Stimulated activated CD4-positive, alpha-beta T cell treated with anti-CD3 and anti-CD28 coated beads, Interleukin-4, amount 100 ng/mL, for 24 hours (primary cell): ENCODE measurements at regions not wholly inside any gene's neighbourhood (a gene's known extent, or its start where the extent isn't known, plus 50 kb on each side); places are given as distances from the start of the nearest gene placed in this dataset.

Experiments used
- DNase-seq: peaks from one replicate; pipeline ENCODE4 v3.0.0-alpha.2; 2020

GRCh38 chr7:108997480-108997879, 427.8 kb downstream of the DNAJB9 start:
- DNase-seq = no peak

DNA sequence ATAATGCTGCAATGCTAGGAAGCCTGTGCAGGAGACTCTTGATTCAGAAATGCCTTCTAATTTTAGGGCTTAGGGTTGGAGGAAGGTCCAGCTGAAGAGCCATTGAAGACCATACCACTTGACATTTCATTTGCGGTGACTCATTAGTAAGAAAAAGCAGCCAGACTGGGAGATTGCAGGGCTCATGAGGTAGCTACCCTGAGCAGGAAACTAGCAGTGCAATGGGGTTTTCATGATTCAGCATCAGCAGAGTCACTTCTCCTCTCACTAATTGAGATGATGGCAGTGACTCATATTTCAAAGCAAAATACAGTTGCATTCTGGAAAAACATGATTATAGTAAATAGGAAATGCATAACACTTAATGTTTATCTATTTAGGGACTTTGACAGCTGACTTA, 434.1 kb downstream of the DNAJB9 start:
- no peak for DNase-seq

- DNase-seq = no peak
Observed at GRCh38 chr7:109009636-109010035, 440.0 kb downstream of the DNAJB9 start.

DNA sequence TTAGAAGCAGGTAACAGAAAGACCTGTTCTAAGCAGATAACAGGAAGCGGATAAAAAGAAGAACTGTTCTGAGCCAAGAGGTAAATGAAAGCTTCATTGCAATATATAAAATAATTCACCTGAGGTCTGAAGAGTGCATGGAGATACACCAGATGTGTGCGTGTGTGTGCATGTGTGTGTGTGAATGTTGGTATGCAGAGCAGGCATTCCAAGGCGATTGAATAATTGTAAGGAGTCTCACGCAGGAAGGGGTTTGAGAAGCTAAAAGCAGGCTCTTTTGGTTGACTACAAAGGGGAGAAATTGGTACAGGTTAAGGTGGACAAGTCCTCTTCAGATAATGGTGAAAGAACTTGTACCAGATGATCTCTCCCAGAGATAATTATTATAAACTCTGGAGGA, 450.6 kb downstream of the DNAJB9 start:
- DNase-seq = no peak

- DNase-seq = no peak
Observed at GRCh38 chr7:109021390-109021789, 451.7 kb downstream of the DNAJB9 start.

DNA sequence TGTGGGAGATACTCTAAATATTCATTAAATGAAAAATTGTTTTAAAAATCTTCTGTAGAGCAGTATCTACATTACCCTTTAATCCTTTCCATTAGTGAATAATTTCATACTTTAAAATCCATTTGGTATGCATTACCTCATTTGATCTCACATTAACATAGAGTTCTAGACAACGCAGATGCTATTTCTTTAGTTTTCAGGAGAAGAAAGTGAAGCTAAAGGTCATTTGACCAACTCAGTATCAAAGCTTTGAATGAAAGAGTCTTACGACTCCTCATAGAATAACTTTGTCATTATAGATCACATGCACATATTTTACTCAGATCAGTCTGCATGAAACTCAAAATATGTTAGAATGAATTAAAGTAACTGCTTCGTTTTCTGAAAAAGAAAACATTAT, 460.2 kb downstream of the DNAJB9 start:
- DNase-seq = no peak

GRCh38 chr7:109044691-109045090, 475.0 kb downstream of the DNAJB9 start:
- no peak for DNase-seq

GRCh38 chr7:109049366-109049765, 479.7 kb downstream of the DNAJB9 start:
- DNase-seq = no peak

DNA sequence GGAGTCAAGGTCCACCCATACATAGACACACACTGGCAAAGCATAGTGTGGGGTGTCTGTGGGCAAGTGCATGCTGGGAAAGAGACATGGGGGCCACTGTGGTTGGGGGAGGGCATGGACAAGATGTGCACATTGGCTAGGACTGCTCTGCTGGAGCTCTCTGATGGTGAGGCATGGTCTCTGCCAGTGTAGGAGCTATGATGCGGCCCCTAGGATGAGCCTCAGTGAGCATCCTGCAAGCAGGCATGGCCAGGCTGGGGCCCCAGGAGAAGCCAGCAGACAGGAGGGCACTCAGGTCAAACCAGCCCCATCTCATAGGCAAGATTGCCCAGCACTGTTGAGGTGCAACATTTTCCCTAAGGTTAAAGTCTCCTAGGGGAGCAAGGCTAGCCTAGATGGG, 489.4 kb downstream of the DNAJB9 start:
- DNase-seq = no peak

- no peak for DNase-seq
Observed at GRCh38 chr7:109062798-109063197, 493.1 kb downstream of the DNAJB9 start.

DNA sequence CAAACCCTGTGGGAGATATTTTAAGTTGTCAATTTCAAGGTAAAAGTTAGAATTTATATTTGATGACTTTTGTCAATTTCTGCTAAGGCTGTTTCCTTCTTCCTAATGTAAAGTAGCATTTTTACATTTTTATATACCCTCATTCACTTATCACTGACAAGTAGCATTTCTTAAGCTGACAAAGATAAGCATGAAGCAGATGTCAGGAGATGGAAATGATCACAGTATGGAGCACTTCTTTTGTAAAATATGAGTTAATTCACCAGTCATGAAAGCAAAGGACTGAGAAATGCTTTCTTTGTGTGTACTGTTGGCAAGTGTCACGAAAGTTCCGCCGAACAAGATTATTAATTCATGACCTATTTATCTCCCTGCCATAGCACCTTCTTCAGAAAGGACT, 503.9 kb downstream of the DNAJB9 start:
- DNase-seq = no peak

DNA sequence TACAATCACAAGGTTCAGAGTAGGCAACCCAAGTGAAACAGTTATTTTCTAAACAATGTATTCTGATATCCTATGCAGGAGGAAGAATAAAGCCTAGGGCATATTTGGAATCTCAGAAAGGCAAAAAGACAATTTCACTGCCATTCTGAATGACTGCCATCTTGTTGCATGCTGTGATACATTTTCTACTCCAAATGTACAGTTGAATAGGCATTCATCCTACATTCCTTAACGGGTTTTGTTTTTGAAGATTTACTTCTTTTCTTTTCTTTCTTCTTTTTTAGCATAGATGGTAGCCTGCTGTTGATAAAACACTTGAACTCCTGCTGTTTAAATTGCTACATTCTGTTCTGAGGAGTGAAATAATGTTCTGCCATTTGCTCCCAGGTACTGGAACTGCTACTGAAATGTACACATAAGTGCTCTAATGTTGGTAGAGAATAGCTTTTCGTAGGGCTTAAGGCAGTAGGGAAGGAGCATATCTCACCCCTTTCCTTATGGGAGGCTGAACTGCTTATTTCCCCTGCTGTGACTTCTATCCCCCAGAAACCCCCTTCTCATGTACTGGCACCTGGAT, 506.8 kb downstream of the DNAJB9 start:
- DNase-seq = no peak

GRCh38 chr7:109091042-109091441, 521.4 kb downstream of the DNAJB9 start:
- DNase-seq = no peak

DNA sequence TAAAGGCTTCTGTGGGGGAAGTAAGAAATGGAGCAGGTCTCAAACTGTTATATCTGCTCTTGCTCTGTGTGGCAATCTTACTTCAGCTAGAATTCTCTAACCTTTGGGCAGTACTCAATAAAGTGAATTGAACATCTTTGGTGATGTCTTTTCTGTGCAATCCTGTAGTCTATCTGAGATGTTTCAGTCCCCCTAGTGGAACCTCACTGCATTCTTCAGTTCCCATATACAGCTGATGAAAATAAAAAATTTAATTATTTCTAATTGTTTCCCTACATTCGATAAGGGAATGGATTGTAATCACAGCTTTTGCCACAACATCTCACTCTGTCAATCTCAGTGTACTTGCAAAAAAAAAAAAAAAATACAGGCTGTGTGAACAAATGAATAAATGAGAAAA, 522.6 kb downstream of the DNAJB9 start:
- no peak for DNase-seq

DNA sequence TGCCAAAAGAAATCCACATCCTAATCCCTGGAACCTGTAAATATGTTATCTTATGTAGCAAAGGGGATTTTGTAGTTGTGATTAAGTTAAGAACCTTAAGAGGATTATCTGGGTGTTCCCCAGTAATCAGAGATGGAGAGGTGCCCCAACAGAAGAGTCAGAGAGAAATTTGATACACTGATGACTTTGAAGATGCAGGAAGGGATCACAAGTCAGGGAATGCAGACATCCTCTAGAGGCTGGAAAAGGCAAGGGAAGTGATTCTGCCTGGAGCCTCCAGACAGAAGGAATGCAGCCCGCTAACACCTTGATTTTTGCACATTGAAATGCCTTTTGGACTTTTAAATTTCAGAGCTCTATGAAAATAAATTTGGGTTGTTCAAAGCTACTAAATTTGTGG, 531.7 kb downstream of the DNAJB9 start:
- no peak for DNase-seq

GRCh38 chr7:109109558-109109957, 539.9 kb downstream of the DNAJB9 start:
- no peak for DNase-seq

DNA sequence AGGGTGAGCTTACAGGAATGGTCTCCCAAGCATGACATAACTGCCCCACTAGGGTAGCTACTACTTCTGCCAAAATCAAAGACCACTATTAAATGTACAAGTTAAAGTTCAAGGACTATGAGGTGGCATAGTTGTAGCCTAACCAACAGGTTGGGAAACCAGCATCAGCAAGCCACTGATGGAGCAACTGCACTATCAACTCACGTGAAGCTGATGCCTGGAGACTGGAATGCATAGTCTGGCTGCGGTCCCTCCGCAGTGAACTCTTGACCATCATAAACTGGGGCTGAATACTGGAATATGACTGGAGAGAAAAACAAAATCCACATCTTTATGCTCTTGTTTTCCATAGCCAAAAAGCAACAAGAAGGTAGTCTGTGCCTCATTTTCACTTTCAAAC, 541.4 kb downstream of the DNAJB9 start:
- DNase-seq = no peak

- DNase-seq = no peak
Observed at GRCh38 chr7:109121599-109122300, 552.1 kb downstream of the DNAJB9 start.

GRCh38 chr7:109125001-109125400, 555.3 kb downstream of the DNAJB9 start:
- DNase-seq = no peak

- no peak for DNase-seq
Observed at GRCh38 chr7:109126404-109127050, 556.9 kb downstream of the DNAJB9 start.

DNA sequence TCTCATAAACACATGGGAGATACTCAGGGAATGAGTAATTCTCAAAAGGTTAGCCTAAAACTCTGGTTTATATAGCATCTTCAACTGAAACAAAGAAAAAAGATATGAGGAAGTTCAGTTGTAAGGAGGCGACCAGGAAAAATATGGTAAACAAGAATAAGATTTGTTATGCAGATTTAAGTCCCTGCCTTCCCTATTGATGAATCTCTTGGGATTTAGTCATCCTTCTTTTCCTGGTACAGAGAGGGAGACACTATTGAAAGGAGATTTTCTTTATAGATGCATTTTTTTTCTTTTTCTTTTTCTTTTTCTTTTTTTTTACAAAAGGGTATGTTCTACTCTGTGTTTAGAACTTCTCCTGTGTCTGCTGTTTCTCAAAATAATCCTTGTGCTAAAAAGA, 557.5 kb downstream of the DNAJB9 start:
- DNase-seq = no peak

- DNase-seq = no peak
Observed at GRCh38 chr7:109131141-109131540, 561.5 kb downstream of the DNAJB9 start.

DNA sequence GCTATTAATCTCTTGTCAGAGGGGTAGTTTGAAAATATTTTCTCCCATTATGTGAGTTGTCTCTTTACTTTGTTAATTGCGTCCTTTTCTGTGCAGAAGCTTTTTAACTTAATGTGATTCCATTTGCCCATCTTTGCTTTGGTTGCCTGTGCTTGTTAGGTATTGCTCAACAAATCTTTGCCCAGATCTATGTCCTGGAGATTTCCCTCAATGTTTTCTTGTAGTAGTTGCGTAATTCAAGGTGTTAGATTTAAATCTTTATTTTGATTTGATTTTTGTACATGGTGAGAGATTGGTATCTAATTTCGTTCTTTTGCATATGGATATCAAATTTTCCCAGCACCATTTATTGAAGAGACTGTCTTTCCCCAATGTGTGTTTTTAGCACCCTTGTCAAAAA, 567.2 kb downstream of the DNAJB9 start:
- DNase-seq = no peak

DNA sequence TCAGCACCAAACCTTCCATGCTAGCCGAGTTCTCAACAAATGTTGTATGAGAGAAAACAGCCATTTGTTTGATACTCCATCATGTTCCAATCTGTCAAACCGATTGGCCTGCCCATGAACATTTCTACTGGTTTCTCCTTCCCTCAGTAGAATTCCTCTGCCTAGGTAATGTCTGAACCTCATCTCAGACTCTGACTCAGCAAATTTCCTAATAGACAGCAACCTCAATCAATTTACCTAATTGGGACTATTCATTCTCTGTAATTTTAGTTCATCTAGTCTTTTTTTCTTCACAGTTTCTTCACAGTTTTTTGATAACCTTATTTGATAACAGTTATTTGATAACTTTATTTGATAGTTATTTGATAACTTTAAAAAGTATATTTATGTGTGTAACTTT, 585.1 kb downstream of the DNAJB9 start:
- no peak for DNase-seq

DNA sequence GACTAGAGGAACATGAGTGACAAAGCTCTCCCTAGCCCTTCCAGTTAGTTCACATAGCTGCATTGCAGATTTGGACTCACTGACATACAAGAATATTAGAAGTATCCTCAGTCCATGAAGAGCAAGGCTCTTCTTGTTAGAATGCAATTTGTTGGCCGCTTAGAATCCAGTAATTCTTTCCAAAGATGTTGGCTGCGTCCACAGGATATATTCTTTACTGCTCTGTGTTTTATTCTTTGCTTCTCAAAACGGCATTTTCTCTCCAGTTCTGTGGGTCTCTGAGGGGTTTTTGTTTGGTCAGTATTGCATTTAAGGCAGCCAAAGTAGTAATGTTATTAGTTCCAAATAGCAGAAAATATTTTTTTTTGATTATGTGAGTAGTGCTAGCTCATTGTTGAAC, 588.6 kb downstream of the DNAJB9 start:
- DNase-seq = no peak
